ENCODE measurements at regions not wholly inside any gene's neighbourhood (a gene's known extent, or its start where the extent isn't known, plus 50 kb on each side); places are given as distances from the start of the nearest gene placed in this dataset.

- no peak for TF ChIP-seq CTCF (IDR thresholded peaks at IDR 0.05)
- no peak for TF ChIP-seq POLR2A (IDR thresholded peaks at IDR 0.05)
- TF ChIP-seq EP300 (IDR thresholded peaks at IDR 0.05): no peak
Measured at GRCh38 chr21:35777081-35777480, 283.2 kb downstream of the SETD4 start.

Data from tibial nerve (tissue), 4 donors.